D721Med (cell line): ENCODE measurements at regions not wholly inside any gene's neighbourhood (a gene's known extent, or its start where the extent isn't known, plus 50 kb on each side); places are given as distances from the start of the nearest gene placed in this dataset.

ENCODE experiments used
- DNase-seq: peaks from one replicate; pipeline ENCODE4 v3.0.0; 2011; ENCODE audit warnings: low spot score; ENCODE audit not compliant: insufficient read length
- FAIRE-seq: peaks from 2 replicates; lab custom pipeline; 2011; peaks lifted over from hg19 to GRCh38; lab: Jason Lieb, UNC
- CTCF ChIP-seq: IDR thresholded peaks from 2 replicates; pipeline ENCODE4 v1.5.1; 2012; ENCODE audit warnings: mild to moderate bottlenecking, control low read depth; ENCODE audit not compliant: insufficient read depth; ENCODE audit errors: missing control alignments

- FAIRE-seq (no peak), DNase-seq (no peak)
- TF ChIP-seq CTCF, result no peak
Observed at GRCh38 chr3:10762116-10762515, 53.9 kb upstream of the SLC6A11 start.

- FAIRE-seq (no peak), DNase-seq (no peak)
- no peak for TF ChIP-seq CTCF
Observed at GRCh38 chr3:10762611-10763247, 53.3 kb upstream of the SLC6A11 start.

- no peak for DNase-seq
- no peak for FAIRE-seq
- TF ChIP-seq CTCF, result no peak
Observed at GRCh38 chr3:10763248-10763620, 52.8 kb upstream of the SLC6A11 start.

GRCh38 chr3:10763817-10764258, 52.2 kb upstream of the SLC6A11 start:
- no peak for DNase-seq
- no peak for FAIRE-seq
- TF ChIP-seq CTCF, result no peak

GRCh38 chr3:10764259-10765051, 51.6 kb upstream of the SLC6A11 start:
- TF ChIP-seq CTCF, result no peak
- DNase-seq, result no peak
- FAIRE-seq, result no peak

- no peak for DNase-seq
- FAIRE-seq, result no peak
- TF ChIP-seq CTCF, result no peak
Observed at GRCh38 chr3:10766049-10766705, 49.9 kb upstream of the SLC6A11 start.
